ENCODE measurements at regions not wholly inside any gene's neighbourhood (a gene's known extent, or its start where the extent isn't known, plus 50 kb on each side); places are given as distances from the start of the nearest gene placed in this dataset.

DNA sequence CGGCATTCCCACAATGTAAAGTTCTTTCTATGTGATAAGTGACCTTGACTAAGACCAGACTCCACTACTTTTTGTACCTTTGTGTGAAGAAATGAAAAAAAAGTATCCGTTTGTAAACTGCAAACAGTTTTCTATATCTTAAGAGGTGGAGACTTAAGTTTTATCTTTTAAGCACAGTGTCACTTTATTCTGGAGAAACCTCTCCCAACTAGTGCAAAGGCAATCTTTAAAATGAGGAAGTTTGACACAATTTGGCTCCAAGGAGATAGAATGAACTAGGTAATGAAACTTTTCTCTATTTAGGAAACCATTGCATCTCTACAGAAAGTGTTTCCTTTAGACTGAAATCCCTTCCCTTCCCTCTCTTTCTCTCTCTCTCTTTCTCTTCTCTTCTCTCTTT is 122.9 kb downstream of the SAMD9 start:
- Histone ChIP-seq H3K4me3 (no peak overlapping the region), H3K9me3 (ENCODE audit: control insufficient read depth in 4 of 4, insufficient read depth in 3 of 4, low read length in 3 of 4) (no peaks in the 10 kb centered on the region), H3K36me3 (ENCODE audit: control insufficient read depth in 4 of 4, insufficient read depth in 4 of 4, low read length in 4 of 4) (no peaks in the 10 kb centered on the region), H3K9ac (ENCODE audit: insufficient read depth in 1 of 2, low read length in 2 of 2) (no peak overlapping the region), H3K27ac (ENCODE audit: low read depth in 1 of 2, low read length in 1 of 2) (no peak overlapping the region), H3K27me3 (ENCODE audit: control insufficient read depth in 3 of 3, insufficient read depth in 3 of 3, low read length in 2 of 3) (no peaks in the 10 kb centered on the region), H3K4me1 (ENCODE audit: control insufficient read depth in 5 of 5, insufficient read depth in 5 of 5, low read length in 5 of 5) (peaks cover 0 to 3% (median 0%) of the 10 kb centered on the region in 5 donors)
- WGBS, 2 donors = 77 to 84% methylated on average over 2 of the region's 2 CpGs
- TF ChIP-seq, protein P1, sequence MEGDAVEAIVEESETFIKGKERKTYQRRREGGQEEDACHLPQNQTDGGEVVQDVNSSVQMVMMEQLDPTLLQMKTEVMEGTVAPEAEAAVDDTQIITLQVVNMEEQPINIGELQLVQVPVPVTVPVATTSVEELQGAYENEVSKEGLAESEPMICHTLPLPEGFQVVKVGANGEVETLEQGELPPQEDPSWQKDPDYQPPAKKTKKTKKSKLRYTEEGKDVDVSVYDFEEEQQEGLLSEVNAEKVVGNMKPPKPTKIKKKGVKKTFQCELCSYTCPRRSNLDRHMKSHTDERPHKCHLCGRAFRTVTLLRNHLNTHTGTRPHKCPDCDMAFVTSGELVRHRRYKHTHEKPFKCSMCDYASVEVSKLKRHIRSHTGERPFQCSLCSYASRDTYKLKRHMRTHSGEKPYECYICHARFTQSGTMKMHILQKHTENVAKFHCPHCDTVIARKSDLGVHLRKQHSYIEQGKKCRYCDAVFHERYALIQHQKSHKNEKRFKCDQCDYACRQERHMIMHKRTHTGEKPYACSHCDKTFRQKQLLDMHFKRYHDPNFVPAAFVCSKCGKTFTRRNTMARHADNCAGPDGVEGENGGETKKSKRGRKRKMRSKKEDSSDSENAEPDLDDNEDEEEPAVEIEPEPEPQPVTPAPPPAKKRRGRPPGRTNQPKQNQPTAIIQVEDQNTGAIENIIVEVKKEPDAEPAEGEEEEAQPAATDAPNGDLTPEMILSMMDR (IDR thresholded peaks at IDR 0.05; ENCODE audit: control extremely low read depth, extremely low read depth) = no peak
- no peak for DNase-seq
- ATAC-seq (ENCODE audit: insufficient read depth, low FRiP score) = no peak

DNA sequence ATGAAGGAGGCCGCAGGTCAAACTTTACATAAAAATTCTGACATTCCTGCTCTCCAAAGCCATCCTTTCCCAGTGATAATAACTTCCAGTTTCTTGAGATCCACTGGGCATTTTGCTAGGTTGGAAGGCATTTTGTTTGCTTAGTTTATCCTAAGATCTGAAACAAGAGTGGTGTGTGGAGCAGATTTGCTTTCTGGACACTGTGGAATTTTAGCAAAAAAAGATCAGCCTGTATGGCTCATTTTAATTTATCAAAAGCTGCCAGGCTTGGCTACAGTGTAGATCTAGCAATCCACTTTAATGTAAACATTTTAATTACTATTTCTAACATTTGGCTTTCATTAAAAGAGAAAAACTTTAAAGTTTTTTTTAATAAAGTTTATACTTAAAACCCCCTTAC is 124.8 kb downstream of the SAMD9 start:
- Histone ChIP-seq H3K4me1 (ENCODE audit: control insufficient read depth in 5 of 5, insufficient read depth in 5 of 5, low read length in 5 of 5) (peaks cover 0 to 3% (median 0%) of the 10 kb centered on the region in 5 donors), H3K9ac (ENCODE audit: insufficient read depth in 1 of 2, low read length in 2 of 2) (no peak overlapping the region), H3K36me3 (ENCODE audit: control insufficient read depth in 4 of 4, insufficient read depth in 4 of 4, low read length in 4 of 4) (no peaks in the 10 kb centered on the region), H3K4me3 (no peak overlapping the region), H3K27ac (ENCODE audit: low read depth in 1 of 2, low read length in 1 of 2) (no peak overlapping the region), H3K27me3 (ENCODE audit: control insufficient read depth in 3 of 3, insufficient read depth in 3 of 3, low read length in 2 of 3) (no peaks in the 10 kb centered on the region), H3K9me3 (ENCODE audit: control insufficient read depth in 4 of 4, insufficient read depth in 3 of 4, low read length in 3 of 4) (no peaks in the 10 kb centered on the region)
- no peak for ATAC-seq (ENCODE audit: insufficient read depth, low FRiP score)
- 87% methylated on average over 1 of the region's 1 CpG for WGBS, 2 donors
- TF ChIP-seq, protein P1 (IDR thresholded peaks at IDR 0.05; ENCODE audit: control extremely low read depth, extremely low read depth) = no peak
- peak in 2 of 3 donors; percentile 15 to 22 for DNase-seq

DNA sequence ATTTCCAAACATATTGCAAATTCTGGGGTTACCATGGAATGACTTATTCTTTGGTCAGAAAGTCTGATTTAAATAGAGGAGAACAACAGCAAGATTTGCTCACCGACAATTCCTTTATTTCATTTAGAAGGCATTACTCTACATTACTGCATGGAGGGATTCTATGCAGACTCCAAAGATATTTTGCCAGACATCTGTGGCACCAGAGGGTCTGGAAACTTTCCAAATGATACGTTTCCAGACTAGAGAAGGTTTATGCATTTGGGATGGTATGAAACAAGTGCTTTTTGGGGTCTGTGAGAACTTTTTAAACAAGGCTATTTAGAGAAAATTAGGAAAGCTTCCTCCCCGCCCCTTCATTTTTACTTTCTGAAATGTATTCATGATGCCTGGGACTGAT is 125.3 kb downstream of the SAMD9 start:
- no peaks in the 10 kb centered on the region for H3K27me3 ChIP-seq (ENCODE audit: control insufficient read depth in 3 of 3, insufficient read depth in 3 of 3, low read length in 2 of 3)
- H3K4me3 ChIP-seq = no peak overlapping the region
- no peak for DNase-seq
- no peaks in the 10 kb centered on the region for H3K9me3 ChIP-seq (ENCODE audit: control insufficient read depth in 4 of 4, insufficient read depth in 3 of 4, low read length in 3 of 4)
- H3K36me3 ChIP-seq (ENCODE audit: control insufficient read depth in 4 of 4, insufficient read depth in 4 of 4, low read length in 4 of 4) = no peaks in the 10 kb centered on the region
- no peak for ATAC-seq (ENCODE audit: insufficient read depth, low FRiP score)
- peaks cover 0 to 3% (median 0%) of the 10 kb centered on the region in 5 donors for H3K4me1 ChIP-seq (ENCODE audit: control insufficient read depth in 5 of 5, insufficient read depth in 5 of 5, low read length in 5 of 5)
- no peak overlapping the region for H3K27ac ChIP-seq (ENCODE audit: low read depth in 1 of 2, low read length in 1 of 2)
- H3K9ac ChIP-seq (ENCODE audit: insufficient read depth in 1 of 2, low read length in 2 of 2) = no peak overlapping the region
- TF ChIP-seq, protein P1 (IDR thresholded peaks at IDR 0.05; ENCODE audit: control extremely low read depth, extremely low read depth) = no peak
- WGBS, 2 donors = 76 to 85% methylated on average over 3 of the region's 3 CpGs

DNA sequence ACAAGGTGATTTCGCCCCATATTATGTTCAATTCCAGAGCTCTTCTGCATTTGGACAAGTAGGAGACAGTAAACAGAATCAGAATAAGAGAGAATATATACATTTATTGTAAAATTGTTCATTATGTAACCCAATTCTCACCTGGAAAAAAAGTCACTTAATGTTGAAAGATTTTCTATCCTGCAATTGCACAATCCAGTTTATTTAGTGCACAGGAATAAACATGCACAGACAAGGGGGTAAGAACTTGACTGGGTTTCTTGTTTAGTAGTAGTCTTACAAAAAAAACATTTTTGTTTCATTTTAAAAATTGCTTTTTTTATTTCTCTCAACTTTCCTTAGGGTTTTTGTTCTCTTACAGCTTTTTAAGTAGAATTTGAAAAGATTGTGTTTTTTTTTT is 126.6 kb downstream of the SAMD9 start:
- H3K9ac ChIP-seq (ENCODE audit: insufficient read depth in 1 of 2, low read length in 2 of 2) = no peak overlapping the region
- DNase-seq = no peak
- H3K4me3 ChIP-seq = no peak overlapping the region
- WGBS, 2 donors = 95 to 97% methylated on average over 1 of the region's 1 CpG
- no peaks in the 10 kb centered on the region for H3K4me1 ChIP-seq (ENCODE audit: control insufficient read depth in 5 of 5, insufficient read depth in 5 of 5, low read length in 5 of 5)
- H3K27me3 ChIP-seq (ENCODE audit: control insufficient read depth in 3 of 3, insufficient read depth in 3 of 3, low read length in 2 of 3) = no peaks in the 10 kb centered on the region
- no peaks in the 10 kb centered on the region for H3K36me3 ChIP-seq (ENCODE audit: control insufficient read depth in 4 of 4, insufficient read depth in 4 of 4, low read length in 4 of 4)
- no peak overlapping the region for H3K27ac ChIP-seq (ENCODE audit: low read depth in 1 of 2, low read length in 1 of 2)
- ATAC-seq (ENCODE audit: insufficient read depth, low FRiP score) = no peak
- TF ChIP-seq, protein P1 (IDR thresholded peaks at IDR 0.05; ENCODE audit: control extremely low read depth, extremely low read depth) = no peak
- no peaks in the 10 kb centered on the region for H3K9me3 ChIP-seq (ENCODE audit: control insufficient read depth in 4 of 4, insufficient read depth in 3 of 4, low read length in 3 of 4)
